HAP-1 (cell line): ENCODE measurements at regions not wholly inside any gene's neighbourhood (a gene's known extent, or its start where the extent isn't known, plus 50 kb on each side); places are given as distances from the start of the nearest gene placed in this dataset.
"Not testable (repeated sequence)": the region's sequence is repeated elsewhere in the genome, so short reads cannot be mapped to it uniquely, and the experiment has no call there.

Experiments
- DNase-seq, 2 experiments: peaks; one replicate each; pipeline ENCODE4 v3.0.0-alpha.2; 2016 to 2020; ENCODE audit warnings: low spot score in 2 of 2
- H3K27me3 ChIP-seq: fragments of 250-450 bp; sonication (Bioruptor Pico); 2 replicates; pipeline ENCODE4 v1.5.1; 2020; ENCODE audit warnings: low read depth, mild to moderate bottlenecking, moderate library complexity
- H3K36me3 ChIP-seq: fragments of 250-450 bp; sonication (Bioruptor Pico); replicated peaks from 2 replicates; pipeline ENCODE4 v1.5.1; 2020; ENCODE audit warnings: mild to moderate bottlenecking
- H3K4me1 ChIP-seq: fragments of 250-450 bp; sonication (Bioruptor Pico); 2 replicates; pipeline ENCODE4 v1.5.1; 2020; ENCODE audit warnings: mild to moderate bottlenecking
- H3K4me3 ChIP-seq: fragments of 250-450 bp; sonication (Bioruptor Pico); 2 replicates; pipeline ENCODE4 v1.5.1; 2020; ENCODE audit warnings: mild to moderate bottlenecking, moderate library complexity
- H3K9me3 ChIP-seq: fragments of 250-450 bp; sonication (Bioruptor Pico); 2 replicates; pipeline ENCODE4 v1.5.1; 2020; ENCODE audit warnings: mild to moderate bottlenecking, moderate library complexity
- in situ Hi-C: fragments of 300-500 bp; cut with MboI; formaldehyde crosslinking; loops from 3 replicates; pipeline ENCODE4 v1.14.3; 2020; ENCODE audit warnings: low sequenced_read_pairs, inconsistent platforms, mixed read lengths

GRCh38 chr6:21282360-21282759, 311.2 kb upstream of the SOX4 start:
- H3K9me3 ChIP-seq, H3K27me3 ChIP-seq, in situ Hi-C loops, DNase-seq, H3K4me3 ChIP-seq, H3K4me1 ChIP-seq, H3K36me3 ChIP-seq: not testable (repeated sequence)

- Histone ChIP-seq H3K9me3 (no peaks in the 10 kb centered on the region), H3K4me3 (no peak overlapping the region), H3K27me3 (no peaks in the 10 kb centered on the region), H3K4me1 (no peaks in the 10 kb centered on the region), H3K36me3 (no peaks in the 10 kb centered on the region)
- DNase-seq = peak; percentile 21 to 35
- in situ Hi-C loops = no loop called here
Observed at GRCh38 chr6:21284166-21284565, 309.4 kb upstream of the SOX4 start.

GRCh38 chr6:21284706-21285105, 308.8 kb upstream of the SOX4 start:
- H3K4me1 ChIP-seq = no peaks in the 10 kb centered on the region
- H3K4me3 ChIP-seq = no peak overlapping the region
- in situ Hi-C loops = no loop called here

GRCh38 chr6:21294144-21294543, 299.4 kb upstream of the SOX4 start:
- in situ Hi-C loops = no loop called here
- no peaks in the 10 kb centered on the region for H3K36me3 ChIP-seq
- no peak overlapping the region for H3K4me3 ChIP-seq
- H3K27me3 ChIP-seq = no peaks in the 10 kb centered on the region
- H3K9me3 ChIP-seq = no peaks in the 10 kb centered on the region
- DNase-seq = no peak
- H3K4me1 ChIP-seq = no peaks in the 10 kb centered on the region

More at GRCh38 chr6:21284706-21285105, 308.8 kb upstream of the SOX4 start:
- DNase-seq = no peak
- Histone ChIP-seq H3K36me3 (no peaks in the 10 kb centered on the region), H3K27me3 (no peaks in the 10 kb centered on the region), H3K9me3 (no peaks in the 10 kb centered on the region)

DNA sequence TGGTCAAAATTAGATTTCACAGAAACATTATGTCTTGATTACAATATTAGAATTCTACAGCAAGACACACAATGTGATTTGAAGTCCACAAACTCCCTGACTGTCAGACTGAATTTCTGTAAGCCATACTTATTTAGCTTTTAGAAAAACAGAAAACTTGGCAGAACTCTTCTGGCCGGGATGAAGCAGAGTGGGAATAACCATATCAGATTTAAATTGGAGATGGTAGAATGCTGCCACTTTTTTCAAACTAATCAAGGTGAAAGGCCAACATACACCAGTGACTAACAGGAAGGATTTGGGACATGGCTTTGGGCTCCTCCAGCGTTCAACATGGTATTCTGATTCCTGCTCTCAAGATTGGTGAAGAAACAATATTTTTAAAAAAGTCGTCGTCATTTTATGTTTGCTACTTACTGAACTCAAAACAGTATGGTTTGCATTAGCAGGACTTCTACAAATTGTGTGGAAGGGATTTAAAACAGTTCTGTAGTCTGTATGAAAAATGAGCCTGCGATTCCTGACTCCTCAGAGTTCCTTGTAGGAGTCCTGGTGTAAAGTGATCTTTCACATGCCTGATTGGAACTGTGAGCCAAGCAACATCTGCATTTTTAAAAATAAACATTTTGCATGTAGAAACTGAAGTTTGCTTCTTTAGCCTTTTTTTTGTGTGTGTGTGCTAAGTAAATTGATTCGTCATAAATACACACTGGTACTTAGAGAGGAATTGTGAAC, 297.9 kb upstream of the SOX4 start:
- no peak overlapping the region for H3K4me3 ChIP-seq
- DNase-seq = no peak
- in situ Hi-C loops = no loop called here
- no peaks in the 10 kb centered on the region for H3K4me1 ChIP-seq
- no peaks in the 10 kb centered on the region for H3K9me3 ChIP-seq
- no peaks in the 10 kb centered on the region for H3K36me3 ChIP-seq
- no peaks in the 10 kb centered on the region for H3K27me3 ChIP-seq

- H3K4me1 ChIP-seq = no peaks in the 10 kb centered on the region
- in situ Hi-C loops = no loop called here
- no peak overlapping the region for H3K4me3 ChIP-seq
- no peaks in the 10 kb centered on the region for H3K36me3 ChIP-seq
- H3K27me3 ChIP-seq = no peaks in the 10 kb centered on the region
- H3K9me3 ChIP-seq = no peaks in the 10 kb centered on the region; the same call in 1 of the 2 replicates
- DNase-seq = no peak
Observed at GRCh38 chr6:21297665-21298064, 295.9 kb upstream of the SOX4 start.

GRCh38 chr6:21299216-21299615, 294.3 kb upstream of the SOX4 start:
- H3K4me3 ChIP-seq = no peak overlapping the region
- no peaks in the 10 kb centered on the region for H3K27me3 ChIP-seq
- H3K36me3 ChIP-seq = no peaks in the 10 kb centered on the region
- H3K9me3 ChIP-seq = no peaks in the 10 kb centered on the region; the same call in 1 of the 2 replicates
- DNase-seq = no peak
- H3K4me1 ChIP-seq = peaks cover 3% of the 10 kb centered on the region; the same call in 1 of the 2 replicates
- in situ Hi-C loops = no loop called here

DNA sequence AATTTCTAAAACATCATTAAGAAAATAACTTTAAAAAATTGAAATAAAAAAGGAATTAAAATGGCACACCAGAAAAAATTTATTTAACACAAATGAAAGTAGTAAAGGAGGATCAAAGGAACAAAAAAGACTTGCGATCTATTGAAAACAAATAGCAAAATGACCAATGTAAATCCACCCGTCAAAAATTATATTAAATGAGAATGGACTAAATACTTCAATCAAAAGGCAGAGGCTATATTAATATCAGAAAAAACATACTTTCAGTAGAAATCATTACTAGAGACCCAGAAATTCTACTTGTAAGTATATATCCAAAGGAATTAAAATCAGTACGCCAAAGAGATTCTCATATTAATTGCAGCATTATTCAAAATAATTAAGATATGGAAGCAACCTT, 293.1 kb upstream of the SOX4 start:
- DNase-seq = no peak
- Histone ChIP-seq H3K9me3 (no peaks in the 10 kb centered on the region; the same call in 1 of the 2 replicates), H3K4me3 (no peak overlapping the region), H3K36me3 (no peaks in the 10 kb centered on the region), H3K27me3 (no peaks in the 10 kb centered on the region), H3K4me1 (peaks cover 3% of the 10 kb centered on the region; the same call in 1 of the 2 replicates)
- in situ Hi-C loops = no loop called here

DNA sequence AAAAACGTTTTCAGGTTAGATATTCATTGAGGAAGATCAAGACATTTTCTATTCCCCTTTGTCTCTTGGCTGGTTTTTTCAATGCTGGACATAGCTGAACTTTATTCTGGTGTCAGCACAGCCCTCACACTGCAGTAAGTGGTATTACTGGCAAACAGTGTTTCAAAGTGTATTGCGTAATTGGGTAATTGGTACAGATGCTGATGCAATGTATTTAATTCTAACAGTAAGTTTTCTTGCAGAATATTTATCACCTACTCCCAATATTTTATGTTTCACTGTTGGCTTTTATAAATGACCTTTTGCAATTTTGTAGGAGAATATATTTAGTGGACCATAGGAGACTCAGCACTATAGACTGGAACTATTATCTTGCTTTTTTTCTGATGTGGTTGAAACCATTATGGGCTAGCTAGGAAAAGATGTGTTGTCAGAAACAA, 287.6 kb upstream of the SOX4 start:
- DNase-seq = no peak
- Histone ChIP-seq H3K4me1 (peaks cover 3% of the 10 kb centered on the region; the same call in 1 of the 2 replicates), H3K36me3 (no peaks in the 10 kb centered on the region), H3K9me3 (no peaks in the 10 kb centered on the region; the same call in 1 of the 2 replicates), H3K4me3 (no peak overlapping the region), H3K27me3 (no peaks in the 10 kb centered on the region)
- in situ Hi-C loops = no loop called here

- Histone ChIP-seq H3K9me3 (no peaks in the 10 kb centered on the region; the same call in 1 of the 2 replicates), H3K4me3 (no peak overlapping the region), H3K27me3 (no peaks in the 10 kb centered on the region), H3K4me1 (peaks cover 3% of the 10 kb centered on the region; the same call in 1 of the 2 replicates), H3K36me3 (no peaks in the 10 kb centered on the region)
- in situ Hi-C loops = no loop called here
- DNase-seq = no peak
Observed at GRCh38 chr6:21306546-21306945, 287.0 kb upstream of the SOX4 start.

DNA sequence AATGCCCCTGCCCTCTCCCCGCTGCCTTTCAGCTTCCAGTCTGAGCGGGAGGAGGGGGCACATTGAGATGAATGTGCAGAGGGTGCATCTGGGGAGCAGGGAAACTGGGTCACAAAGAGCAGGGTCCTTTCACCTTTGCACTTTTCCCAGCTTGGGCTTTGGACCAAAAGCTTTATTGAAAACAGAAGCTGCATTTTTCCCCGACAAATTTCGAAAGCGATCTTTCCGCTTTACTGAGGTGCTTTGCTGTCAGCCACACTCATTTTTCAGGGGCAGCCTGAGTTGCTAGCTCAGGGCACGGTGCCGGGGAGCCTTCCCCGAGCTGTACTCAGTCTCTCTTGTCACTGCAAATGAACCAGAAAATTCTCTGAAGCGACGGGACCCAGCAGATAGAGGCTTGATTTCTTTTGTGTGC, 283.7 kb upstream of the SOX4 start:
- Histone ChIP-seq H3K36me3 (no peaks in the 10 kb centered on the region), H3K4me3 (no peak overlapping the region), H3K27me3 (no peaks in the 10 kb centered on the region), H3K9me3 (no peaks in the 10 kb centered on the region), H3K4me1 (no peaks in the 10 kb centered on the region)
- DNase-seq = no peak
- in situ Hi-C loops = no loop called here

- in situ Hi-C loops = no loop called here
- H3K9me3 ChIP-seq = no peaks in the 10 kb centered on the region
- no peak overlapping the region for H3K4me3 ChIP-seq
- DNase-seq = no peak
- no peaks in the 10 kb centered on the region for H3K27me3 ChIP-seq
- H3K4me1 ChIP-seq = no peaks in the 10 kb centered on the region
- no peaks in the 10 kb centered on the region for H3K36me3 ChIP-seq
Observed at GRCh38 chr6:21310568-21311140, 282.9 kb upstream of the SOX4 start.

GRCh38 chr6:21312118-21312517, 281.4 kb upstream of the SOX4 start:
- in situ Hi-C loops = no loop called here
- Histone ChIP-seq H3K9me3 (no peaks in the 10 kb centered on the region), H3K27me3 (no peaks in the 10 kb centered on the region), H3K4me1 (no peaks in the 10 kb centered on the region), H3K4me3 (no peak overlapping the region), H3K36me3 (no peaks in the 10 kb centered on the region)
- DNase-seq = no peak

GRCh38 chr6:21317642-21318041, 275.9 kb upstream of the SOX4 start:
- DNase-seq = no peak
- Histone ChIP-seq H3K36me3 (no peaks in the 10 kb centered on the region), H3K27me3 (no peaks in the 10 kb centered on the region), H3K4me3 (no peak overlapping the region), H3K9me3 (peaks cover 3% of the 10 kb centered on the region; the same call in 1 of the 2 replicates), H3K4me1 (no peaks in the 10 kb centered on the region)
- in situ Hi-C loops = no loop called here
